OCI-LY1 (cell line): ENCODE measurements at regions not wholly inside any gene's neighbourhood (a gene's known extent, or its start where the extent isn't known, plus 50 kb on each side); places are given as distances from the start of the nearest gene placed in this dataset.
A peak's percentile ranks its signal among the peaks of the same experiment; 100 is the strongest.

Source experiments
- H2AFZ ChIP-seq: fragments of 200-600 bp; sonication (generic), shearing (Covaris generic); 2 replicates; pipeline ENCODE4 v1.6.0; 2014; ENCODE audit warnings: antibody characterized with exemption, mild to moderate bottlenecking, low read length
- H3F3A ChIP-seq: fragments of 200-600 bp; sonication (generic), shearing (Covaris generic); 2 replicates; pipeline ENCODE4 v1.6.0; 2014; ENCODE audit warnings: mild to moderate bottlenecking, antibody characterized with exemption, low read length, moderate library complexity; ENCODE audit not compliant: insufficient read depth
- H3K27ac ChIP-seq: fragments of 200-600 bp; sonication (generic); 2 replicates; pipeline ENCODE4 v1.5.1; 2014; ENCODE audit warnings: low read length, mixed run types, mild to moderate bottlenecking, low read depth; ENCODE audit not compliant: poor library complexity, severe bottlenecking
- H3K27me3 ChIP-seq: fragments of 200-600 bp; sonication (generic); 2 replicates; pipeline ENCODE4 v1.6.0; 2014; ENCODE audit warnings: antibody characterized with exemption, mild to moderate bottlenecking, low read length, moderate library complexity; ENCODE audit not compliant: insufficient read depth
- H3K36me3 ChIP-seq: fragments of 200-600 bp; sonication (generic); 2 replicates; pipeline ENCODE4 v1.6.1; 2014; ENCODE audit warnings: mild to moderate bottlenecking, antibody characterized with exemption, low read length, moderate library complexity, mixed read lengths; ENCODE audit not compliant: insufficient read depth
- H3K4me1 ChIP-seq: fragments of 200-600 bp; sonication (generic); 2 replicates; pipeline ENCODE4 v1.5.1; 2014; ENCODE audit warnings: mild to moderate bottlenecking, low read length, moderate library complexity; ENCODE audit not compliant: insufficient read depth, severe bottlenecking
- H3K4me2 ChIP-seq: fragments of 200-600 bp; sonication (generic), shearing (Covaris generic); 2 replicates; pipeline ENCODE4 v1.6.1; 2014; ENCODE audit warnings: low read length
- H3K4me3 ChIP-seq: fragments of 200-600 bp; sonication (generic); 2 replicates; pipeline ENCODE4 v1.5.1; 2014; ENCODE audit warnings: low read length, low read depth, mild to moderate bottlenecking, mixed read lengths; ENCODE audit not compliant: poor library complexity, severe bottlenecking
- H3K79me2 ChIP-seq: fragments of 200-600 bp; shearing (Covaris generic); 2 replicates; pipeline ENCODE4 v1.6.1; 2016; ENCODE audit warnings: mixed run types, low read length, mixed read lengths; ENCODE audit not compliant: insufficient read depth
- H3K9ac ChIP-seq: fragments of 200-600 bp; sonication (generic), shearing (Covaris generic); 2 replicates; pipeline ENCODE4 v1.6.1; 2014; ENCODE audit warnings: mild to moderate bottlenecking, low read length, mixed read lengths
- H3K9me2 ChIP-seq: fragments of 200-600 bp; sonication (generic), shearing (Covaris generic); 2 replicates; pipeline ENCODE4 v1.6.1; 2014; ENCODE audit warnings: low read depth, mild to moderate bottlenecking, low read length, mixed read lengths
- H3K9me3 ChIP-seq: fragments of 200-600 bp; shearing (Covaris generic); 2 replicates; pipeline ENCODE4 v1.6.1; 2014; ENCODE audit warnings: low read length, mixed read lengths
- H4K20me1 ChIP-seq: fragments of 200-600 bp; sonication (generic), shearing (Covaris generic); 2 replicates; pipeline ENCODE4 v1.6.0; 2016; ENCODE audit warnings: mild to moderate bottlenecking, low read length; ENCODE audit not compliant: insufficient read depth
- EZH2 ChIP-seq: fragments of 200-600 bp; sonication (generic), shearing (Covaris generic); IDR thresholded peaks from 2 replicates; pipeline ENCODE4 v1.8.0; 2017; ENCODE audit warnings: borderline replicate concordance, mixed run types, mild to moderate bottlenecking, antibody characterized with exemption, low read length, moderate library complexity, mixed read lengths
- TF ChIP-seq, protein P1 (sequence below): fragments of 200-600 bp; sonication (generic), shearing (Covaris generic); IDR thresholded peaks from 2 replicates; pipeline ENCODE4 v1.5.1; 2017; ENCODE audit warnings: mild to moderate bottlenecking, antibody characterized with exemption, low read length, moderate library complexity, mixed read lengths

DNA sequence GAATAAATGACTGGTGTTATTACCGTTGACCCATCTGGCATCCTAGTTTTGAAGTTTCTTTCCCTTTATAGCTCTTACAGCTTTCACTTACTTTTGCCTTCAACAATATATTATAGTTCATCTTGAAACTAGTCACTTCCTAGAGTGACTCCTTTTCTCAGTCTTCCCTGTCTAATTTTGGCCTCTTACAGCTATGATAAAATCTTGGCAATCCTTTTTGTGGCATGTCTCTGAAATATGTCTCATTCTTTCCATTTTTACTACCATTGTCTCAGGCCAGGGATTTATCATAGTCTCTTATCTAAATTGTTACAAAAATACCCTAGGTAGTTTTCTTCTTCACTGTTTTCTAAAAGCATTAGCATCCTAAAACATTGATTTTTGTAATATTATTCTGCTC, 621.3 kb upstream of the ZNF608 start:
- Histone ChIP-seq H4K20me1 (no peaks in the 10 kb centered on the region), H3K9me2 (no peaks in the 10 kb centered on the region), H3K79me2 (no peaks in the 10 kb centered on the region), H3K27me3 (no peaks in the 10 kb centered on the region), H3K4me1 (peaks cover 21% of the 10 kb centered on the region), H3K36me3 (no peaks in the 10 kb centered on the region), H3K9ac (no peak overlapping the region), H3F3A (no peaks in the 10 kb centered on the region), H3K27ac (no peak overlapping the region), H3K4me2 (no peak overlapping the region), H2AFZ (no peak overlapping the region), H3K4me3 (no peak overlapping the region), H3K9me3 (peaks cover 2% of the 10 kb centered on the region; the same call in 1 of the 2 replicates)
- TF ChIP-seq, protein P1, sequence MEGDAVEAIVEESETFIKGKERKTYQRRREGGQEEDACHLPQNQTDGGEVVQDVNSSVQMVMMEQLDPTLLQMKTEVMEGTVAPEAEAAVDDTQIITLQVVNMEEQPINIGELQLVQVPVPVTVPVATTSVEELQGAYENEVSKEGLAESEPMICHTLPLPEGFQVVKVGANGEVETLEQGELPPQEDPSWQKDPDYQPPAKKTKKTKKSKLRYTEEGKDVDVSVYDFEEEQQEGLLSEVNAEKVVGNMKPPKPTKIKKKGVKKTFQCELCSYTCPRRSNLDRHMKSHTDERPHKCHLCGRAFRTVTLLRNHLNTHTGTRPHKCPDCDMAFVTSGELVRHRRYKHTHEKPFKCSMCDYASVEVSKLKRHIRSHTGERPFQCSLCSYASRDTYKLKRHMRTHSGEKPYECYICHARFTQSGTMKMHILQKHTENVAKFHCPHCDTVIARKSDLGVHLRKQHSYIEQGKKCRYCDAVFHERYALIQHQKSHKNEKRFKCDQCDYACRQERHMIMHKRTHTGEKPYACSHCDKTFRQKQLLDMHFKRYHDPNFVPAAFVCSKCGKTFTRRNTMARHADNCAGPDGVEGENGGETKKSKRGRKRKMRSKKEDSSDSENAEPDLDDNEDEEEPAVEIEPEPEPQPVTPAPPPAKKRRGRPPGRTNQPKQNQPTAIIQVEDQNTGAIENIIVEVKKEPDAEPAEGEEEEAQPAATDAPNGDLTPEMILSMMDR = no peak
- TF ChIP-seq EZH2 = no peak

DNA sequence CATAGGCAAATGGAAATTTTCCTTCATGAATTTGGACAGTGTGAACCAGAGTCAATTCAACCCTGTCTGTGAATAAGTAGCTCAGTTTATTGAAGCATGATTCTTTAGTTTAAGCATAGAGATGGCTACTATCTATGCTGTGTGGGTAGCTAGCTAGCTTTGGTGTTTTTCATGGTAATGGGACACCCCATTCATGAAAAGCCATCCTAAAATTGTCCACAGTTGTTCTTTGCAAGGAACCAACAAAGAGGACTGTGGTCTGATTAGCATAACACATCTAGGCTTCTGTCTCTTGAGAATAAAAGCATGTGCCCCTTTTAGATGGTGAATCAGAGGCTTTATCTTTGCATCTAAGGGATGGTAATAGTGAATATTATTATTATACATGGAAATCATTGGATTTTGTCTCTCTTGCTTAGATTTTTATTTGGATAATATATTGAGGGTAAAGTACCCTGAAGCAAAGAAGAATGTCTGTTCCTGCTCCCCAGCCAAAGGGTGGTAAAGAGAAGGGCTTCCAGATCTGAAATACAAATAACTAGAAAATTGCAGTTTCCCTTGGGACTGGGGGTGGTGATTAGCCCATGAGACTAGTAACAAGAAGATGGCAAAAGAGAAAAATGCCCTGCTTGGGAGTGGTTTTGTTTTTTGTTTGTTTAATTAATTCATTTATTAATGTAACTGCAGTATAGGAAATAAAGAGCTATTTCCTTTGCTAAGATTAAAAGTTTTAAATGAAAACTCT, 624.2 kb upstream of the ZNF608 start:
- TF ChIP-seq, protein P1 = no peak
- Histone ChIP-seq H3F3A (no peaks in the 10 kb centered on the region), H3K9me3 (peaks cover 2% of the 10 kb centered on the region; the same call in 1 of the 2 replicates), H4K20me1 (no peaks in the 10 kb centered on the region), H3K4me2 (no peak overlapping the region), H3K9ac (no peak overlapping the region), H3K4me3 (no peak overlapping the region), H2AFZ (no peak overlapping the region), H3K27me3 (no peaks in the 10 kb centered on the region), H3K79me2 (no peaks in the 10 kb centered on the region), H3K27ac (no peak overlapping the region), H3K9me2 (no peaks in the 10 kb centered on the region), H3K36me3 (no peaks in the 10 kb centered on the region), H3K4me1 (peaks cover 50% of the 10 kb centered on the region)

DNA sequence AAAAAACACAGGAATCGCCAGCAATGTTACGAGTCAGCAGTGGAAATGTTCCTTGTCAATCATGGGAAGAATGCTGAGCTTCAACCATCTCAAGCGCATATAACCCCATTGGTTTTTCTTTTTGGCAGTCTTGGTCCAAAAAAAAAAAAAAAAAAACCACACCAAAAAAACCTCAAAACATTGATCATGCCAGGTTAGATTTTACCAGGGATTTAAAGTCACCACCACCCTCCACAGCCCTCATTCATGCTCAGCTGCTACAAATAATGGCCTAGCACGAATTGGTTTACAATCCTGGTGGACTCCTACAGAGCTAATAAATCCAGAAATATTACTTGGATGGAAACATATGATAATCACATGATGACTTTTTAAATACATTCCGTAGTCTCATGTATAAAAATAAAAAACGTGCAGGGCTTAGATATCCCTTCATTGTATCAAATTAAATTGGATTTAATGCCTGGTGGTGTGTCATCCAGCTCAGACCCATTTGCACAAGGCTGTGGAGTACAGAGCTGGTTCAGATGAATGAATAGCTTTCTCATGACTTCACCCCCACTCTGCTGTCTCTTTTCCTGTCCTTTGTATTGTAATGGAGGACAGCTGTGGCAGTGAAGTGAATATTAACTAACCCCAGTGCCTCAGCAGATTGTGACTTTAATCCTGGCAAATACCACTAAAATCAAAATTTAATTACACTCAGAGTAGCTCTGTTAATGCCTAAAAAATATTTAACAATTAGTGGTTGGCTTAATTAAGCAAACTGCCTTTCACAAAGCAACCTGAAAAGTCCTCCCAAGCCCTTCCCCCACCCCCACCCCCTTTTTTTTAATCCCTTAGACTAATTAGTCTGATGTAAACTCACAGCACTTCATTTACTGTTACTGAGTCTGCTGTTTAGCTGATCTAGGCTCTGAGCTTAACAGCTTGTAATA, 626.5 kb upstream of the ZNF608 start:
- no peaks in the 10 kb centered on the region for H3K27me3 ChIP-seq
- no peak overlapping the region; the same call in 1 of the 2 replicates for H3K4me2 ChIP-seq
- no peaks in the 10 kb centered on the region for H4K20me1 ChIP-seq
- no peaks in the 10 kb centered on the region for H3K79me2 ChIP-seq
- H3K9ac ChIP-seq = no peak overlapping the region
- H3K27ac ChIP-seq = peak overlapping the region; percentile 50
- no peaks in the 10 kb centered on the region for H3F3A ChIP-seq
- peaks cover 55% of the 10 kb centered on the region for H3K4me1 ChIP-seq
- H2AFZ ChIP-seq = 0 out of 2 replicates have a peak overlapping the region, but pooled peaks have one; percentile 39
- H3K9me3 ChIP-seq = peaks cover 2% of the 10 kb centered on the region; the same call in 1 of the 2 replicates
- no peak overlapping the region for H3K4me3 ChIP-seq
- no peaks in the 10 kb centered on the region for H3K36me3 ChIP-seq
- TF ChIP-seq, protein P1 = no peak
- no peak for TF ChIP-seq EZH2
- H3K9me2 ChIP-seq = no peaks in the 10 kb centered on the region
